ENCODE measurements at regions not wholly inside any gene's neighbourhood (a gene's known extent, or its start where the extent isn't known, plus 50 kb on each side); places are given as distances from the start of the nearest gene placed in this dataset.

DNA sequence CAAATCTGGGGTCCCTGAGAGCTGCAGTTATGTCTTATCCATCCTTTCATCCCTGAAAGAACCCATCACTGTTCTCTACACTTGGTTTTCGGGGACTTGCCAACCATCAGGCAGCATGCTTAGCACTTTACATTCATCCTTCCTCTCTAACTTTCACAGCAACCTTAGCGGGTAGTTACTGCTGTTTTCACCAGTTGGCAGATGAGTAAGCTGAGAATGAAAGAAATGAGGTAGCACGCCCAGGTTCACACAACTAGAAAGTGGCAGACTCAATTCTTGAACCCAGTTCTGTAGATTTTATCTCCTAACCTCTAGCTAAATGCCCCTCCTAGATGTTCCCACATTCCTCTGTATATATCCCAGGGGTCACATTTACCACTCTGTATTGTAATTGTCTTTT, 342.0 kb upstream of the WWC1 start:
- Histone ChIP-seq H2AFZ (ENCODE audit: low read depth, low read length) (no peak overlapping the region), H4K20me1 (replicated peaks; ENCODE audit: control insufficient read depth, extremely low read depth, insufficient read depth, low read length) (no peaks in the 10 kb centered on the region), H3K9me1 (replicated peaks; ENCODE audit: control insufficient read depth, extremely low read depth, insufficient read depth, low read length) (no peaks in the 10 kb centered on the region), H3K4me1 (ENCODE audit: control insufficient read depth, extremely low read depth, insufficient read depth, low read length) (no peaks in the 10 kb centered on the region), H3K79me2 (ENCODE audit: control insufficient read depth, insufficient read depth, low read length) (no peaks in the 10 kb centered on the region), H3K9ac (replicated peaks; ENCODE audit: extremely low read depth, insufficient read depth, low read length) (no peak overlapping the region), H3K4me3 (replicated peaks in 1 of 3; ENCODE audit: insufficient read depth in 1 of 3, low read depth in 1 of 3, low read length in 3 of 3) (no peak overlapping the region), H3K27me3 (ENCODE audit: control insufficient read depth in 2 of 2, insufficient read depth in 2 of 2, low read length in 2 of 2) (no peaks in the 10 kb centered on the region), H3K4me2 (ENCODE audit: insufficient read depth, low read length) (no peak overlapping the region), H3K36me3 (ENCODE audit: control insufficient read depth in 2 of 2, extremely low read depth in 1 of 2, insufficient read depth in 2 of 2, low read length in 2 of 2) (no peaks in the 10 kb centered on the region), H3K27ac (ENCODE audit: insufficient read depth, low read depth, low read length) (no peak overlapping the region), H3K9me3 (replicated peaks; ENCODE audit: control insufficient read depth, insufficient read depth, low read length) (peaks cover 3% of the 10 kb centered on the region)
- POLR2A ChIA-PET: no interaction called here
- BruUV-seq (replicated peaks): no TSS peak
- dilution Hi-C loops (cut with MboI; ENCODE audit: extremely low pct_ligation_motif_present, low sequenced_read_pairs) (no loop called here), intact Hi-C loops (cut with micrococcal nuclease) (no loop called here)
- CTCF ChIA-PET: no interaction called here
- DNase-seq (ENCODE audit: low read depth, low spot score) (no peak), FAIRE-seq (no peak)
- TF ChIP-seq FOS (IDR thresholded peaks at IDR 0.05; ENCODE audit: borderline replicate concordance, insufficient read depth, low read length) (no peak), POLR2AphosphoS5 (IDR thresholded peaks at IDR 0.05; ENCODE audit: insufficient read depth, low read depth, low read length) (no peak), MYC (IDR thresholded peaks at IDR 0.05; ENCODE audit: low read depth, low read length) (no peak), POLR2A (IDR thresholded peaks at IDR 0.05; ENCODE audit: low read depth, low read length) (no peak), JUN (IDR thresholded peaks at IDR 0.05; ENCODE audit: borderline replicate concordance, insufficient read depth, insufficient read length, low read depth) (no peak), GATA2 (IDR thresholded peaks at IDR 0.05; ENCODE audit: insufficient read depth, insufficient read length, low read depth, low read length) (no peak), EZH2 (IDR thresholded peaks at IDR 0.05; ENCODE audit: borderline replicate concordance, low read depth, low read length, severe bottlenecking) (no peak)
- TF ChIP-seq, protein P1, sequence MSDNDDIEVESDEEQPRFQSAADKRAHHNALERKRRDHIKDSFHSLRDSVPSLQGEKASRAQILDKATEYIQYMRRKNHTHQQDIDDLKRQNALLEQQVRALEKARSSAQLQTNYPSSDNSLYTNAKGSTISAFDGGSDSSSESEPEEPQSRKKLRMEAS (IDR thresholded peaks at IDR 0.05; ENCODE audit: insufficient read depth, insufficient read length): no peak
- TF ChIP-seq, protein P2, sequence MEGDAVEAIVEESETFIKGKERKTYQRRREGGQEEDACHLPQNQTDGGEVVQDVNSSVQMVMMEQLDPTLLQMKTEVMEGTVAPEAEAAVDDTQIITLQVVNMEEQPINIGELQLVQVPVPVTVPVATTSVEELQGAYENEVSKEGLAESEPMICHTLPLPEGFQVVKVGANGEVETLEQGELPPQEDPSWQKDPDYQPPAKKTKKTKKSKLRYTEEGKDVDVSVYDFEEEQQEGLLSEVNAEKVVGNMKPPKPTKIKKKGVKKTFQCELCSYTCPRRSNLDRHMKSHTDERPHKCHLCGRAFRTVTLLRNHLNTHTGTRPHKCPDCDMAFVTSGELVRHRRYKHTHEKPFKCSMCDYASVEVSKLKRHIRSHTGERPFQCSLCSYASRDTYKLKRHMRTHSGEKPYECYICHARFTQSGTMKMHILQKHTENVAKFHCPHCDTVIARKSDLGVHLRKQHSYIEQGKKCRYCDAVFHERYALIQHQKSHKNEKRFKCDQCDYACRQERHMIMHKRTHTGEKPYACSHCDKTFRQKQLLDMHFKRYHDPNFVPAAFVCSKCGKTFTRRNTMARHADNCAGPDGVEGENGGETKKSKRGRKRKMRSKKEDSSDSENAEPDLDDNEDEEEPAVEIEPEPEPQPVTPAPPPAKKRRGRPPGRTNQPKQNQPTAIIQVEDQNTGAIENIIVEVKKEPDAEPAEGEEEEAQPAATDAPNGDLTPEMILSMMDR (IDR thresholded peaks at IDR 0.05; ENCODE audit: extremely low read depth in 1 of 2, insufficient read depth in 1 of 2, low read depth in 1 of 2, low read length in 2 of 2): no peak

Data from endothelial cell of umbilical vein (primary cell).